Femur (tissue), 1 donor: ENCODE measurements at regions not wholly inside any gene's neighbourhood (a gene's known extent, or its start where the extent isn't known, plus 50 kb on each side); places are given as distances from the start of the nearest gene placed in this dataset.
A peak's percentile ranks its signal among the peaks of the same experiment; 100 is the strongest.

Experiments
- DNase-seq: peaks from one replicate; pipeline ENCODE4 v3.0.0-alpha.2; 2017

DNA sequence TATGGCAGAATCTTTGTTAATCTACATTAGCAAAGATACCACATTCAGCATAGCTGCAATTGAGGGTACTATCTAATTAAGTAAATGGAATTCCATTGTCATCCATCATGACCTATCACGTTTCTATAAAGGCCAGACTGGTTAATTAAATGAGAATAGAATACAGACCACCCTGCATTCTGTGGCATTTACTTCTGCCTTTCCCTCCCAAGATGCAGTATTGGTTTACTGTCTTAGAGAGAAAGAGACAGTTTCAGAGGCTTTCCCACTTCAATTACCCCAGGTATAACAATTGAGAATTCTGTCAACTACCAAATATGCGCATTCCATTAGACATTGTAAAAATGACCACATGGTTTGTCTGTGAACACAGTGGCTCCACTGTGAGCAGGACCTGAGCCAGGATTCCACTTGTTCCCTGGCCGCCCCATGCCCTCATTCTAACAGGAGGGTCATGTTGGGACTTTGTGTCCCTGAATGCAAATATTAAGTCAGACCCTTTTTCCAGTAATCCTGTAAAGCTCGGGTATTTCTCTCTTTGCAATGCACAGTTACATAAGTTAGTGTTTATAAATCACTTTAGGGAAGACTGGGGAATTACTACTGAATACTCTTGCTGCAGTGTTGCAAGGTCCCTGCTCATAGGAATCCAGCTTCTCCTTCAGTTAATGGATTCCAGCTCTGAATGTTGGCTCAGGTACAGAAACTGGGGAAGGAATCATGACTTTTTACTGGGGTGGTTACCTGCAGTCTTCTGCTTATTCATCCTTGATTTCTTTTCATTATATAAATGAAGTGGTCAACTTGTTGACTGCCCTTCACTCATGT lies 261.0 kb downstream of the PDGFC start:
- DNase-seq, result no peak

DNA sequence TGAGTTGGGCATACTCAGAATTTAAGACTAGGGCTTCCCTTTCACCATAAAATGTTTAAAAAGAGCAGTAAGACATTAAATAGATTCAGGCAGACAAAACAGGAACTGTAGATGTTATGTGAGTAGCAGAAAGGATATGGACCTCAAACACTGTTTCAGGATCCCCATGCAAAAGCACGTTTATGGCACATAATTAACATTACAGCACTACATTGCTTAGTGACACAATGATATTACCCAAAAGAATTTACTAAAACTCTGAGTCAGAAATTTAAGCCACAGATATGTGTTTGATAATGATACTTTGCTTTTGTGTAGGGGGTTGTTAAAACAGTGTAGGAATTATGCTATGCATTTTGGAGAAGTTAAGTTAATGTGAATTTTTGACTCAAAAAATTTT lies 266.3 kb downstream of the PDGFC start:
- no peak for DNase-seq

DNA sequence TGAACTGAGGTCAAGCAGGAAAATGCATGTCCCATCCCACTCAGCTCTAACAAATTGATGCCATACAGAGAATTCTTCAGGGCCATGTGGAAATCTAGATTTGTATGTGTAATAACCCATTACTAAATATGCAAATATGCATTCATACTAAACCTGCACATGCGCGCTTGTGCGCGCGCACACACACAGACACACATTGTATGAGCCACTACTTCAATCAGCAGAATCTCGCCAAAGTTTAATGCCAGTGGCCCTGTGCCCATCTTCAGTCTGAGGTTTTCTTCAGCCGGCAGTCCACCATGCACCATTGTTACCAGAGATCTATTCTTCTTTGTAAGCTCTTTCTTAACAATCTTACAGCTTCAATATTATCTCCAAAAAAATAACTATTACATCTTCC lies 276.4 kb downstream of the PDGFC start:
- no peak for DNase-seq

DNA sequence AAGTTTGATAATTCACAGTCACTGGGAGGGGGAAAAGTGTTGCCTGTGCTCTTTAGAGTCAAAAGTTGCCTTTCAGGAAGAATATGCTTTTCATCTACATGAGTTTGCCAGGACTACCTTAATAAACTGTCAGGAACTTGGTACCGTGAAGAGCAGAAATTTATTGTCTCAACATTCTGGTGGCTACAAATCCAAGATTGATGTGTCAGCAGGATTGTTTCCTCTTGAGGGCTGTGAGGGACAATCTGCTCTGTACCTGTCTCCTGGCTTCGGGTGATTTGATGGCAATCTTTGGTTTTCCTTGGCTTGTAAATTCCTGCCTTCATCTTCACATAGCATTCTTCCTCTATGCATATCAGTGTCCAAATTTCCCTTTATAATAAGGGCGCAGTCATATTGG lies 277.2 kb downstream of the PDGFC start:
- DNase-seq, result no peak

DNA sequence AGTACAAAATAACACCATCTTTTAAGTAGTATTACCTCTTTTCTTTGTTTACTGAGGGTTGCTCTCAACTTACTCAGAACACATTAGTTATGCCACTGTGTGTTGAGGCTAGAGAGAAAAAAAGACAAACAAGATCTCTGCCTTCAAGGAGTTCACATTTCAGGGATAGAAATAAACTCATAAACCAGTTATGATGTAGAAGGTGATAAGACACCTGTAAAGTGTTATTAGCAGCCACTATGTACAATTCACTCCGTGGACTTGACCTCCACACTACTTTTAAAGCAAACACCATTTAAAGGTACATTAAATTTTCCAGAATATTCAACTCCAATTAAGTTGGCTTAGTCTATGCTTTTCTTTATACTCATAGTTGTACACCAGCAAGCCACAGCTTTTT lies 278.0 kb downstream of the PDGFC start:
- no peak for DNase-seq

DNA sequence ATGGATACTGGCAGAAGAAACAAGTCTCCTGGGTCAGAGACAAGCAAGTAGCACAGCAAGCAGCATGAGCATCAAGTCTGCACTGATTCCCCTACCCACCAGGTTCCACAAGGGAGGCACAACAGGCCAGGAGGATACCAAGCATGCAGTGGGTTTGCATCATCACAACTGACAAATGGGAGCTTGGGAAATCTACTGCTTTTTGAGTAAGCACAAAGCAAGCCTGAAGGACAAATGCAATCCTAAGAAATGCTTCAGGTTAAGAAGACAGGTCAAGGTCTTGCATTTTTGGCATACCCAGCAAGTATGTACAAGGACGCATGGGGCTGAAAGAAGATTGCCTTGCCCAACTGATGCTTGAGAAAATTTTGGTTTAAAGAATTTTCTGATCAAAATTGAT lies 279.6 kb downstream of the PDGFC start:
- DNase-seq, result no peak

DNA sequence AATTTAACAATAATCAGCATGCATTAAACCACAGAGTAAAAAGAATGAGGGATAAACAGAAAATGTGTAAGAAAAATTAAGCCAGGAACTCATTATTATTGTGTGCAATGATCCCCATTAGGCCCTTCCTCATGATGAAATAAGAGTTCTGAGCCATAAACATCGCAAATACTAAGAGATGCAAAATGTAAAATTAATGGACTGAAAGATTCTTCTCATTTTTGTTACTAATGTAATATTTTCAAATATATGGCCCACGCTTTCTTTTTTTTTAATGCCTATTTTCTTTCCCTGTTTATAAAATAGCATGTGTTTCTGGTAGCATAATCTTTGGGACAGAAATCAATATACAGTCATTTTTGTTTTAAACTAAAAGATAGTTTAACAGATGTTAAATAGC lies 281.0 kb downstream of the PDGFC start:
- no peak for DNase-seq

DNA sequence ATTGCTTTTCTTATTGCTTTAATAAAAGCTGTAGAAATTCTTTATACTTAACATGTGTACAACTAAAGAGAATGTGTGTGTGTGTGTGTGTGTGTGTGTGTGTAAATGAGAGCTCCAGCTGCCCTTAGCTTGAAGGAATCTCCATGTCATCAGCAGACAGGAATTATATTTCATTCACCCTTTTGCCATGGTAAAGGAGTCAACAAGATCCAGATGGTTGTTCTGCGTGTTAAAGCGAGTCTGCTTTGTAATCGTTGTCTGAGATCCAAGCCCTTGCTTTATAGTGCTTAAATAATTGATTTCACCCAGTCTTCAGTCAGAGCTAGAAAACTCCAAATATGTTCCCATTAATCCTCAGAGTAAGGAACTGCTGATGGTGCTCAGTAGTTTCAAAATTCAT lies 285.5 kb downstream of the PDGFC start:
- DNase-seq, result peak; percentile 43

DNA sequence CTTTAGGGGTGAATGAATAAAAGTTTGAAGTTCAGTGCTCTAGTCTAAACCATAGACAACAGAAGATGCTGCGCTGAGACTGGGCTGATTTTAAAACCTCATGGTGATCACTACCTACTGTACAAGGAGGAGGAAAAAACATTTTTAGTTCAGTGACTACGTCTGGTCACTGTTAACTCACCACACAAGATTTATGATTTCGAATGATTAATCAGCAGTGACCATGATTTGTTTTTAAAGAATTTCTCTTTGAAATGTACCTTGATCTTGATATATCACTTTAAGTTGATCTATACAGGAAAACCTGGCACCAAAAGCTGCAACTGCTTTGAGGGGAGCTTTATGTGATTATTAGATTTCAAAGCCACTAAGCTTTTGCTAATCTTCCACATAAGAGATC lies 286.3 kb downstream of the PDGFC start:
- no peak for DNase-seq

DNA sequence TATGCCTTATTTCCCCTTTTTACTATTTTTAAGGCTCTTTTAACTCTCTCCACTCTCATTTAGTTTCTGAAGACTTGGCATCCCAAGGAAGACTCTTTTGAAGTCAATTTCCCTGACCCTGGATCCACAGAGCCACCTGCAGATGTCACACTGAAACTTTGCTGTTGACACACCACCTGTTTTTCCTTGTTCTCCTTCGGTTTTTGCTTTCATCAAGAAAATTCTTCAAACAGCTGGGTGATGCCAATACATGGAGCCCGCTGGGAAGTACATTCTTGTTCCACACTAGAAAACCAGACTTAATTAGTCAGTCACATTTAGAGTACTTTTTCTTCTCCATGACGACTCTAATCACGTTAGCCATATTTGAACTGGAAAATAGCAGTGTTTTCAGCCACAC lies 293.9 kb downstream of the PDGFC start:
- DNase-seq, result no peak

DNA sequence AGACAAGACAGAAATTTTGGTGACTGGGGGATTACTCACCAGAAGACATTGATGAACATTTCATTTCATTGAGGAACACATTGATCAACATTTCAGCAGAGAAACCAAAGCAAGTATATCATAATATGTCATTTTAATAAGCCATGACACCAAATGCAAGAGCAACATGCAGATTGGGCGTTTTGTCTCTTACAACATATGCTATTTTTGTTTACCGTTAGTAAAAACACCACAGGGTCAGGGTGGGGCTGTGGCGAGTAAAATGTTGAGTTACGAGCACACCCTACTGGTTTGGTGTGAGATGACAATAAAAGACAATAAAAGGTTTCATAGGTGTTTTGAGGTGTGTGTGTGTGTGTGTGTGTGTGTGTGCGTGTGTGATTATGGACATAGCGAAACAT lies 294.5 kb downstream of the PDGFC start:
- peak; percentile 27 for DNase-seq

DNA sequence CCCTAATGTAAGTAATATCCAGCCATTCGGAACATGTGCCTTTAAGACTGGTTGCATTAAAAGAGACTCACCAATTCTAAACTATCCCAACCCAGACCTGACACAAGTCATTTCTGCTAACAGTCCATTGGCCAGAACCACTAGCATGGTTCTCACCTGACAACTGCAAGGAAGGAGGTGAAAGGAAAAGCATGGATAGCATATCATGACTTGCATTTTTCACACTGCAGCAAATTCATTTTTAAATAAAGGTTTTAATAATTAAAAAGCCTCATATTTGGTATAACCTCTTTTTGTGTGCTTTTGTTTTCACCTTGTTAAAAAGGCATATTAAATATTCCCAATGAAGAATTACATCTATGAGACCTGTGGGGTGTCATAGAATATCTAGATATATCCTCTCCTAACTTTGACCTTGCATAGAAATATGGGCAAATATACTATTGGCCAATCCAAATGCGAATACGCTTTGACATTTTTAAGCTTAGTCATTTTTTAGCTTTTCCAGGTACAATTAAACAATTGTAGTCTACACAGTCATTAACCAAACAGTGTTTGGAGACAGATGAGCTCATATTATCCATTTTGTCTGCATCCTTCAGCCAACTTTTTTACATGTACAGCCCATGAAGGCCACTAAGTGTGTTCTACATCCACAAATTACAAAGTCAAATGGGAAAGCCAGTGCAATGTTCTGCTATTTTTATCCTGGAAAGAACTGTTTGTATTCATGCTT lies 295.3 kb downstream of the PDGFC start:
- DNase-seq, result no peak

DNA sequence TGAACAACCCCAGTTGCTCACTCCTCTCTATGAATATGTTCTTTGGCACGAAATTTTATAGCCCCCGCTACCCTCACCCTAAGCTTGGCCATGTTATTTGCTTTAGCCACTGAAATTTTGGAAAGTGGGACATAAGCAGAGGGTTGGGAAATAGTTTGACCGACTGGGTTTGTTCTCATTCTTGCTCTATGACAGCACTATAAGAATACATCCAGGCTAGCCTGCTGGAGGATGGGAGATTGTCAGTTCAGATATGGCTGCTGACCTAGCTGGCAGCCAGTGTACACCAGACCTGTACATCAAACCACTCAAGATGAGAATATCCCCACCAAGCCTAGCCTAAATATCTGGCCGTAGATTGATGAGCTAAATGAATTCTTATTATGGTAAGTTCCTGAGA lies 298.1 kb downstream of the PDGFC start:
- no peak for DNase-seq

DNA sequence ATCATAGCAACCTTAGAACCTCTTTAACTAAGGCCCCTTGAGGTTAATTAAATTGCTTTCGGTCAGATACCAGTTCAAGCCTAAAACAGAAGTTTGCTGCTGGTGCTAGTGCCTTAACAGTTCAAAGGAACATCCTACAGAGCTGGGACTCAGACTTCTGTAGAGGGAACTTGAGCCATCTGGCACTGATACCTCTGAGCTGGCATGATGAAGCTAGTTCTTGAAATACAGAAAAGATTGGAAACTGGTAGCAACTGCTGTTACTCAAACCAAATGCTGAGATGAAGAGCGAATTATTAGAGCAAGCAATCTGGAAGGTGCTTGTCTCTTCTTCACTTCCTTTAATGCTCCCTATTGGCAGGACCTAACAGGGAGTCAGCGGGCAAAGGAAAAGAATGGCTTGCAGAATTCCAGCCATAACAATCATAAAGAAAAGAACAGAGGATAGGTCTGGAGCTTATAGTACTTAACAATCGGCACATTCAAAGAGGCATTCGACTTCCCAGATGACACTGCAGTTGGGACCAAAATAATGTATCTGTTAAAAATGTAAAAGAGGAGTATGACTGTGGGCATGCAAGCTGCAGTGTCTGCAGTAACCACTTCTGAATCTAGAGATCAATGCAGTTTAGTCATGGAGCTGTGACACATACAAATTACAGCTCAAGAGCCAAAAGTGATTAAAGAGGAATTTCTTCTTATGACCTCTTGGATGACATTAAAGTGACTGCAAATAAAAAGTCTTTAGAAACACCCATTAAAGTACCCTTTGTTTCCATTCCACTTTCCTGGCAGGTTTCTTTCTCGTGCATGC lies 298.9 kb downstream of the PDGFC start:
- DNase-seq, result peak; percentile 34

DNA sequence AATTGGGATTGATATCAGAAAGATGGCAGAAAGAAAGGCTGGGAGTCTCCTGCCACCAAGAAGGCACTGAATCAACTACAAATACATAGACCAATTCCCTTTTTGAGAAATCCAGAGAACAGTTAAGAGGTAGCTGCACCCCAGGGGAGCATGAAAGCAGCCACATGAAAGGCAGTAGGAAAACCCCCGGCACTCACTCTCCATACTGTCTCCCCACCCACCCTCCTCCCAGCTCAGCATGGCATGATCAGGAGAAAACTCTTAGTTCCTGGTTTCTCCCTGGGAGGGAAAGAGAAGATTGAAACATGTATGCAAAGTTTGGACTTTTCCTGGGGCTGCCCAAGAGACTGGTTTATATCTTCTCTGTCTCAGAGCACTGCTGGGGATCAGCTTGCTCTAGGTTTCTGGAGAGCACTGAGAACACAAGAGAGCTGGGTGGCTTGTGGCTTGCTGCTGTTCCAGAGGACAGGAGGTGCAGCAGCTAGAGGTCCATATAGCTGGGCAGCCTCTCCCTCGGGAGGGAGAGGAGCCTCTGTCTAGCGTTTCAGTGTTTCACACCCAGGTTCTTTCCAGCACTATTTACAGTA lies 305.7 kb downstream of the PDGFC start:
- DNase-seq, result no peak

DNA sequence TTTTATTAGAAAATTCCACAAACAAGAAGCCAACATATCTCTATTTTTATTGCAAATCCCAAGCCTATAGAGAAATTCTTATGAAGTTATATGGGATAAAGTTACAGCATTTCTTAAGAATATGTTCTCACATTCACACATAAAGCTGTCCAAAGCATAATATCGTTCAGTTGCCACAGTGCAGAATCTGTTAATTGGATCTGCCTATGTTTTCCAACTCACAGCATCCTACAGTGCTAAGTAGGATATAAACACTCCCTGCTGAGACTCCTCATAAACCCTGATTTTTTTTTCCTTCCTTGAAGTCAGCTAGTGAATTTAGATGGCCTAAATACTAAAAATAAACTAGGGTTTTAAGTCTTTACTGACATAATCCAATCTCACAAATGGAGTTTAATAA lies 307.9 kb downstream of the PDGFC start:
- no peak for DNase-seq

DNA sequence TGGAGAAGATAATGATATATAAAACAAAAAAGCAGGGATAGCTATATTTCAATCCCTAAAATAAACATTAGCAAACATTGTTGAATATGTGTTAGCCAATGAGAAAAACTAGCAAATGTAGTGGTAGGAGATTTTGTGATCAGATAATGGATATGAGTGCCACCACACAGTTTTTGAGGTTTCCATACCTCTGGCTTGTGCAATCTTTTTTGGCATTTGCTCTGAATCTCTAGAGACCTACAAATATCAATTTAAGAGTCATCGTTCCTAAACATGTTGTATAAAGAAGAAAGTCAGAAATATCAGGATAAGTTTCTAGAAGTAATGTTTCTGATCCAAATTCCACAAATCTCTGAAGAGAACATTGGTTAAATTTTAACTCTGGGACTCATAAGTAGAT lies 308.7 kb downstream of the PDGFC start:
- DNase-seq, result no peak

DNA sequence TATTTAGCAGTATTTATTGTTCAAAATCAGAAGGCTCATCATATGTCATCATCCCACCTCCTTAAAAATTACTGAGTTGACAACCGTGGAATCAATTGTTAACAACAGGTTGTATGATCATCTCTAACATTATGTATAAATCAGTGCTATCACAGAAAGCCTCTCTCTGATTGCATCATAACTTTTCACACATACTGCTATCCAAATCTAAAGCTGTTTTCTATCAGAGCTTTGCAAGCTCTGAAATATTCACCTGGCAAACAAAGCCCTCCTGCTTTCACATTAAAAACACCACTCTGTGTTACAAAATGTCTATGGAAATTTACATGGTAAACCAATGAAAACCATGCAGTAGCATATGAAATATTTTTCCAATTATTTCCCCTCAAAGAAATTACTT lies 310.0 kb downstream of the PDGFC start:
- no peak for DNase-seq

DNA sequence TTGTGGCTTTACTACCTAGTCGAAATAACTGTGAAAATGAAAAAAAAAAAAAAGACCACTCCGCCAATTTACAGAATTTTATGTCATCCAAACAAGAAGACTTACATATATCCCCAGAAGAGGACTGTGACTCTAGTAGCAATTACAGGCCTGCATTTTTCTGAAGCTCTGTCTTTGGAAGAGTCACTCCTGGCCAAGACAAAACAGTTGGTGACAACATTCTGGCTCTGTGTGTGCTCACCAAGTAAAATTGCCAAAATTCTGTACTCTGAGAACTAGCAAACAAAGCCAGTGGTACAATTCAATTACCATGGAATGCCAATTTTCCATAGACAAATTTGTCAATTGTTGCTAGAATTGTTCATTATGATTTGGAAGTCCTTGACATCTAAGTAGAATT lies 311.1 kb downstream of the PDGFC start:
- DNase-seq, result no peak

DNA sequence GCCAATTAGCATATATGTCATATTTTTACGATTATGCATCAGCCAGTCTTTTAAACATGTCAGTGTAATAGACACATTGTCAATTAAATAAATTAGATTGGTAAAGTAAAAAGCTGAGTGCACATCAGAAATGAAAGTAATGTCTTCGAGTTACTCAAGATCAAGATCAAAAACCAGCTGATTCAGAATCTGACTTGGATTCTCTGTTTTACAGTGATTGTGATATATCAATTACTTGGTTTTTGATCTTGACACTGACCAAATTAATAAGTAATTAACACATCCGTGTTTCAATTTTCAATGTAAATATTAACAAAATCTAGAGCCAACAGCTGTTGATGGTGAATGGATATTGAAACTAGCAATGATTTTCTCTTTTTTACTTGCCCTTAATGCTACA lies 311.6 kb downstream of the PDGFC start:
- DNase-seq, result no peak

DNA sequence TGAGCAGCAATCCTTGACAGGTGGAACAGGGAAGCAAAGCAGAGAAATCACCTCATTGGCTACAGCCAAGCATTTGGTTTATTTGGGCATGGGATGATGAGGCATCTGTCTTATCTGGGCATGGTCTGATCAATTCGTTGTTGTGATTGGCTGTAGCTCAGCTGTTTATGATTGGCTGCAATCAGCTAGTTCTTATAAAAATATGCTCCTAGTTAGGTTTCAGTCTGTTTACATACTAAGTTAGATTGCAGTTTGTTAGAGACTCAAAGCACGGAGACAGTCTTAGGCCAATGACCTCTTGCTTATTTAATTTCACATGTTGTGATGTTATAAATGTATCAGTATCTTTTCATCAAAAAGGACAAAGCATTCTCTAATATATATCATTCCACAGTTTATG lies 312.0 kb downstream of the PDGFC start:
- DNase-seq, result no peak

DNA sequence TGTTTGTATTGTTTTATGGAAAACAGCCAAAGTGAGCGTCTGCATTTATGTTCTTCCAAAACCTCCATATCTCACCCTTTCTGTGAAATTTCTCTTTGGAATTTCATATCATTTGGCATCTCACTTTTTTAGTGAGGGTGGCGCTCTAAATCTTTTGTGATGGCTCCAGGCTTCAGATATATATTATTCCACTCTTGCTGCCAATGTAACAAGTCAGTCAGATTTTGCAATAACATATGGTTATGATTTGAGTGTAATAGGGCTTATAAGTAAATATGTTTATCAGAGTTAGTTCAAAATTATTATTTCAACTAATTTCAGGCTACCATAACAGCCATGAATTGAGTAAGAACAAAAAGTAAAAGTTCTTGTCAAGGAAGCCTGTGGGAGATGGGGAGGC lies 314.7 kb downstream of the PDGFC start:
- DNase-seq, result no peak

DNA sequence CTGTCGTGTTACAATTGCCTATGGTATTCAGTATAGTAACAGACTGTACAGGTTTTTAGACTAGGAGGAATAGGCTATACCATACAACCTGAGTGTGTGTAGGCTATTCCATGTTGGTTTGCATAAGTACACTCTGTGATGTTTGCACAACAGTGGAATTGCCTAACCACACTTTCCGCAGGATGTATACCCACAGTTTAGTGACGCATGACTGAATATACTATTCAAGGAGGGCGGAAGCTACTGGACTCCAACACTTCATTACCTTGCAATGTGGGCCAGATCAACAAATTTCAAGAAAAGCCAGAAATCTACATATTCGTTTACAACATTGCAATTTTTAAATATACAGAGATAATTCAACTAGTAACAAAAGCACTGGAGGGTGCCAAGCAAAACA lies 317.2 kb downstream of the PDGFC start:
- no peak for DNase-seq
